ENCODE measurements at regions not wholly inside any gene's neighbourhood (a gene's known extent, or its start where the extent isn't known, plus 50 kb on each side); places are given as distances from the start of the nearest gene placed in this dataset.
"Not testable (repeated sequence)": the region's sequence is repeated elsewhere in the genome, so short reads cannot be mapped to it uniquely, and the experiment has no call there.

- no peak for DNase-seq (ENCODE audit: low spot score)
Measured at GRCh38 chr4:133593764-133594163, 444.7 kb downstream of the PCDH10 start.

- no peak for DNase-seq (ENCODE audit: low spot score)
Measured at GRCh38 chr4:133592591-133592990, 443.5 kb downstream of the PCDH10 start.

- no peak for DNase-seq (ENCODE audit: low spot score)
Measured at GRCh38 chr4:133592106-133592505, 443.0 kb downstream of the PCDH10 start.

GRCh38 chr4:133588306-133588705 is 439.2 kb downstream of the PCDH10 start:
- DNase-seq (ENCODE audit: low spot score), result no peak

- DNase-seq (ENCODE audit: low spot score), result no peak
Measured at GRCh38 chr4:133585323-133585722, 436.2 kb downstream of the PCDH10 start.

GRCh38 chr4:133584714-133585113 is 435.6 kb downstream of the PCDH10 start:
- no peak for DNase-seq (ENCODE audit: low spot score)

GRCh38 chr4:133581996-133582619 is 433.0 kb downstream of the PCDH10 start:
- DNase-seq (ENCODE audit: low spot score), result no peak

- no peak for DNase-seq (ENCODE audit: low spot score)
Measured at GRCh38 chr4:133574248-133574647, 425.2 kb downstream of the PCDH10 start.

- no peak for DNase-seq (ENCODE audit: low spot score)
Measured at GRCh38 chr4:133565379-133565778, 416.3 kb downstream of the PCDH10 start.

GRCh38 chr4:133559987-133560386 is 410.9 kb downstream of the PCDH10 start:
- no peak for DNase-seq (ENCODE audit: low spot score)

- DNase-seq (ENCODE audit: low spot score), result no peak
Measured at GRCh38 chr4:133555671-133556070, 406.6 kb downstream of the PCDH10 start.

GRCh38 chr4:133550436-133550835 is 401.3 kb downstream of the PCDH10 start:
- DNase-seq (ENCODE audit: low spot score), result no peak

GRCh38 chr4:133544097-133544496 is 395.0 kb downstream of the PCDH10 start:
- no peak for DNase-seq (ENCODE audit: low spot score)

- no peak for DNase-seq (ENCODE audit: low spot score)
Measured at GRCh38 chr4:133537780-133538281, 388.7 kb downstream of the PCDH10 start.

- not testable (repeated sequence) for DNase-seq (ENCODE audit: low spot score)
Measured at GRCh38 chr4:133534224-133534623, 385.1 kb downstream of the PCDH10 start.

- no peak for DNase-seq (ENCODE audit: low spot score)
Measured at GRCh38 chr4:133524369-133524768, 375.3 kb downstream of the PCDH10 start.

- DNase-seq (ENCODE audit: low spot score), result no peak
Measured at GRCh38 chr4:133513901-133514300, 364.8 kb downstream of the PCDH10 start.

- DNase-seq (ENCODE audit: low spot score), result no peak
Measured at GRCh38 chr4:133498149-133498548, 349.1 kb downstream of the PCDH10 start.

- DNase-seq (ENCODE audit: low spot score), result no peak
Measured at GRCh38 chr4:133493776-133494175, 344.7 kb downstream of the PCDH10 start.

- DNase-seq (ENCODE audit: low spot score), result no peak
Measured at GRCh38 chr4:133493241-133493640, 344.1 kb downstream of the PCDH10 start.

- DNase-seq (ENCODE audit: low spot score), result no peak
Measured at GRCh38 chr4:133484287-133484686, 335.2 kb downstream of the PCDH10 start.

- no peak for DNase-seq (ENCODE audit: low spot score)
Measured at GRCh38 chr4:133483600-133484246, 334.6 kb downstream of the PCDH10 start.

- DNase-seq (ENCODE audit: low spot score), result no peak
Measured at GRCh38 chr4:133476063-133476462, 327.0 kb downstream of the PCDH10 start.

GRCh38 chr4:133474501-133474900 is 325.4 kb downstream of the PCDH10 start:
- DNase-seq (ENCODE audit: low spot score), result no peak

All from HuH-7.5 (cell line).